Lung (tissue), 11 donors: ENCODE measurements at regions not wholly inside any gene's neighbourhood (a gene's known extent, or its start where the extent isn't known, plus 50 kb on each side); places are given as distances from the start of the nearest gene placed in this dataset.

Experiments used
- ATAC-seq: fragments of 200-7000 bp; cut with Tn5 transposase; one replicate; pipeline ENCODE4 v1.9.1; 2020; ENCODE audit warnings: moderate number of reproducible peaks; ENCODE audit not compliant: insufficient read depth, low FRiP score
- DNase-seq, 3 donors: peaks; one replicate each; pipeline ENCODE4 v3.0.0-alpha.2; 2013 to 2017
- H3K27ac ChIP-seq, 2 donors: one replicate each; pipeline ENCODE4 v1.5.1; 2013; ENCODE audit warnings: mild to moderate bottlenecking in 2 of 2, moderate library complexity in 2 of 2, control low read depth in 1 of 2, inconsistent platforms in 1 of 2, low read depth in 1 of 2, low read length in 1 of 2
- H3K27me3 ChIP-seq, 3 donors: one replicate each; pipeline ENCODE4 v1.5.1; 2013; ENCODE audit warnings: low read length in 2 of 3; ENCODE audit not compliant: control insufficient read depth in 3 of 3, insufficient read depth in 3 of 3
- H3K36me3 ChIP-seq, 4 donors: one replicate each; pipeline ENCODE4 v1.5.1; 2013; ENCODE audit warnings: low read length in 4 of 4, mild to moderate bottlenecking in 1 of 4, moderate library complexity in 1 of 4; ENCODE audit not compliant: control insufficient read depth in 4 of 4, insufficient read depth in 4 of 4
- H3K4me1 ChIP-seq, 5 donors: one replicate each; pipeline ENCODE4 v1.5.1; 2013; ENCODE audit warnings: low read length in 5 of 5, mild to moderate bottlenecking in 2 of 5, moderate library complexity in 1 of 5; ENCODE audit not compliant: control insufficient read depth in 5 of 5, insufficient read depth in 5 of 5
- H3K4me3 ChIP-seq: one replicate; pipeline ENCODE4 v1.5.1; 2013; ENCODE audit warnings: mild to moderate bottlenecking, control low read depth, moderate library complexity
- H3K9ac ChIP-seq, 2 donors: one replicate each; pipeline ENCODE4 v1.5.1; 2013; ENCODE audit warnings: low read length in 2 of 2, control low read depth in 1 of 2; ENCODE audit not compliant: insufficient read depth in 1 of 2
- H3K9me3 ChIP-seq, 4 donors: one replicate each; pipeline ENCODE4 v1.5.1; 2013; ENCODE audit warnings: low read length in 3 of 4, mild to moderate bottlenecking in 1 of 4, moderate library complexity in 1 of 4; ENCODE audit not compliant: control insufficient read depth in 4 of 4, insufficient read depth in 3 of 4
- CTCF ChIP-seq: IDR thresholded peaks from 2 replicates; pipeline ENCODE4 v1.5.1; 2012; ENCODE audit warnings: mild to moderate bottlenecking; ENCODE audit errors: control extremely low read depth, extremely low read depth
- WGBS, 2 donors: extraction: QIAGEN DNeasy Blood & Tissue Kit; methylation state at CpG; one replicate each; pipeline ENCODE4 v1.1.7; 2013; 5-methylcytosine and 5-hydroxymethylcytosine counted together
- donor health status: control.
- donor health status: control.
- donor health status: Bipolar disorder and iron deficiency.
- donor health status: healthy.
- donor health status: DM: yes; HTN: yes; CAD: no.

- 47 to 68% methylated on average over 1 of the region's 1 CpG for WGBS, 2 donors
Observed at GRCh38 chr14:21939836-21940235, 266.2 kb upstream of the OR4E1 start.

GRCh38 chr14:21937996-21938395 lies 264.4 kb upstream of the OR4E1 start:
- no peaks in the 10 kb centered on the region for H3K36me3 ChIP-seq
- no peak for TF ChIP-seq CTCF
- DNase-seq (peak in 2 of 3 donors; percentile 68 to 84), ATAC-seq (no peak)
- WGBS, 2 donors: 75 to 80% methylated on average over 2 of the region's 2 CpGs
- no peaks in the 10 kb centered on the region for H3K9me3 ChIP-seq
- H3K4me1 ChIP-seq: peaks cover 0 to 26% (median 0%) of the 10 kb centered on the region in 5 donors
- H3K9ac ChIP-seq: no peak overlapping the region
- no peak overlapping the region for H3K4me3 ChIP-seq
- no peaks in the 10 kb centered on the region for H3K27me3 ChIP-seq
- no peak overlapping the region for H3K27ac ChIP-seq

More at GRCh38 chr14:21939836-21940235, 266.2 kb upstream of the OR4E1 start:
- no peaks in the 10 kb centered on the region for H3K27me3 ChIP-seq
- no peak for TF ChIP-seq CTCF
- DNase-seq (peak in 2 of 3 donors; percentile 62 to 63), ATAC-seq (no peak)
- no peaks in the 10 kb centered on the region for H3K9me3 ChIP-seq
- no peak overlapping the region for H3K4me3 ChIP-seq
- H3K9ac ChIP-seq: no peak overlapping the region
- H3K4me1 ChIP-seq: peaks cover 0 to 26% (median 0%) of the 10 kb centered on the region in 5 donors
- H3K36me3 ChIP-seq: no peaks in the 10 kb centered on the region
- no peak overlapping the region for H3K27ac ChIP-seq

GRCh38 chr14:21933681-21934080 lies 260.1 kb upstream of the OR4E1 start:
- H3K36me3 ChIP-seq: no peaks in the 10 kb centered on the region
- H3K9ac ChIP-seq: no peak overlapping the region
- no peak for TF ChIP-seq CTCF
- no peak overlapping the region for H3K4me3 ChIP-seq
- H3K9me3 ChIP-seq: no peaks in the 10 kb centered on the region
- no peaks in the 10 kb centered on the region for H3K27me3 ChIP-seq
- no peak overlapping the region for H3K27ac ChIP-seq
- peaks cover 0 to 17% (median 0%) of the 10 kb centered on the region in 5 donors for H3K4me1 ChIP-seq
- 44 to 72% methylated on average over 1 of the region's 1 CpG for WGBS, 2 donors
- DNase-seq: no peak
- no peak for ATAC-seq

- WGBS, 2 donors: 21 to 57% methylated on average over 5 of the region's 5 CpGs
- DNase-seq: no peak
Observed at GRCh38 chr14:21924479-21924878, 250.9 kb upstream of the OR4E1 start.

More at GRCh38 chr14:21924479-21924878, 250.9 kb upstream of the OR4E1 start:
- Histone ChIP-seq H3K27me3 (no peaks in the 10 kb centered on the region), H3K9me3 (no peaks in the 10 kb centered on the region), H3K27ac (no peak overlapping the region), H3K9ac (no peak overlapping the region), H3K4me1 (no peaks in the 10 kb centered on the region), H3K4me3 (no peak overlapping the region), H3K36me3 (no peaks in the 10 kb centered on the region)
- no peak for ATAC-seq
- TF ChIP-seq CTCF: no peak
